ENCODE measurements at regions not wholly inside any gene's neighbourhood (a gene's known extent, or its start where the extent isn't known, plus 50 kb on each side); places are given as distances from the start of the nearest gene placed in this dataset.
"Not testable (repeated sequence)": the region's sequence is repeated elsewhere in the genome, so short reads cannot be mapped to it uniquely, and the experiment has no call there.

DNA sequence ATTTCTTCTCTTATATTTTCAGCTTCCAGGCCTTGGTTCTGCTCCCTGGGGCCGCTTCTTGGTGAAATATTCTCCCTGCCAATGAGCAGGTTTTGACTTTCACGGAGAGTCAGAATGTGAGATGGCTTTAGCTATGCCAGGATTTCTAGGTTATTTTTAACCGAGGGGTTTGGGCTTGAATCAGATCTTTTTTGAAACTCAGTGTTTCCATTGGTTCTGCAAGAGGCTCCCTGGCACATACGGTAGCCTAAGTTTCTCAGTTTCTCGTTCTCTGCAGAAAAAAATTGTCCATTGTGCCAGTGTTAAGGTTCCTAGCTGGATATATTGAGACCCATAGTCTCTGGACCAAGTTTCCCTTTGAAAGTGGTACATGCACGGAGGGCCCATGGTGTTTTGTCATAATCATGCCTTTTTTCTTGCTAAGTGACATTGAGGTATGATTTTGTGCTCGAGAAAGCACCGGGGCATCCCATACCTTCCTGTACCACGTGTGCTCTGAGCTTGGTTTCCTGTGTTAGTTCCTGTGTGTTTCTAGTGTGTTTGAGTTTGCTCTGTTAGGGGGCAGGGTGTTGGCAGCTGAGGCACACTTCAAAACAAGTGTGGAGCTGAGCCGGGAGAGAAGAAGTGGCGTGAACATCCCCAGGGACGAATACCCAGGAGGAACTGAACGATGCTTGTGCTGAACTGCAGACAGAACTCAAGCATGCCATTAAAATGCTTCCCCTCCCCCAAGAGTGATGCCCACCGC is 127.2 kb downstream of the HS3ST3B1 start:
- DNase-seq (ENCODE audit: low read depth in 2 of 2), result peak in 1 of 2 donors; percentile 16

- not testable (repeated sequence) for DNase-seq (ENCODE audit: low read depth in 2 of 2)
Observed at GRCh38 chr17:14423156-14423555, 122.3 kb downstream of the HS3ST3B1 start.

DNA sequence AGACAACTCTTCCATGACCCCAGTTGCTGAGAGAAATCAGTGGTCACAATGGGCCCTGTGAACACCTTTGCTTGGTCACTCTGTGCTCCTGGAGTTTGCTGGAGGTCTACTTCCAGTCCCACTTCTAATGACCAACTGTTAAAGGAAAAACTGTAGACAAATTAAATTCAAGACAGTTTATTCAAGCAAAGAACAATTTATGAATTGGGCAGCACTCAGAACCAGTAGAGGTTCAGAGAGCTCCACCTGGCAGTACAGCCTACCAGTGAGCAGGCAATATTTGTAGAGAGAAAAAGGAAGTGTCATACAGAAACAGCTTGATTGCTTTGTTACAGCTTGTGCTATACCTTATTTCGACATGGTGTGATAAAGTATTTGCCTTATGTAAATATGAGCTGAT is 116.5 kb downstream of the HS3ST3B1 start:
- DNase-seq (ENCODE audit: low read depth in 2 of 2), result no peak

GRCh38 chr17:14409292-14409691 is 108.4 kb downstream of the HS3ST3B1 start:
- no peak for DNase-seq (ENCODE audit: low read depth in 2 of 2)

DNA sequence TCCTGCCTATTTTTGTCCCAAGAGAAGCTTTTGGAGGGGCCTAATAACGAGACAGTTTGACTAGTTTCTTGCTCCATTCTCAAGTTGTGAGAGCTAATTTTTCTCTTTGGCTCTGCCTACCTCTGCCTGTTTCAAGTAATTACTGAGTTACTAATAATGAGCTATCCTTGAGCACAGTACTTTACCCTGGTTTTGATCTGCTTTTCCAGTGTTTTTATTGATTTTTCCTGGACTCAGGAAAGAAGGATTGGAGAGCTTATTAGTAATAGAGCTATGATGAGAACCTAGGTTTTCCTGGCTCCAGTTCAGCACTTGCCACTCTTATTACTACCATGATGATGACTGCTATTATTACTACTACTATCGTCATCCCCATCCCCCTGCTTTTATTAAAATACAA is 106.7 kb downstream of the HS3ST3B1 start:
- no peak for DNase-seq (ENCODE audit: low read depth in 2 of 2)

DNA sequence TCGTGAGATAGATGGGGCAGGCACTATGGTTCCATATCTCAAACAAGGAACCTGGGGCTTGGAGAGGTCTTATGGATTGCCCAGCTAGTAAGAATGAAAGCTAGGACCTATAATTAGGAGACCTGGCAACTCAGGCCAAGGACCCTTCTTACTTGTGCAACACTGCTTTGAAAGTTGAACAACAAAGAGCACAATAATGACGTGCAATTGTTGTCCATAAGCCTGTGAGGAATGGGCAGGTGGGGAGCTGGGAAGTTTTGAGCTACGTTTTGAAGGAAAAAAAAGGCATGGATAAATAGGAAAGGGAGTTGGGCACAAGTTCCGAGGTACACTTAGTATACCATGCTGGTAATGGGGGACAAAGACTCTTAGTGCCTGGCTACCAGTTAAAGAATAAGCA is 104.3 kb downstream of the HS3ST3B1 start:
- DNase-seq (ENCODE audit: low read depth in 2 of 2), result no peak
